ENCODE measurements at regions not wholly inside any gene's neighbourhood (a gene's known extent, or its start where the extent isn't known, plus 50 kb on each side); places are given as distances from the start of the nearest gene placed in this dataset.
A peak's percentile ranks its signal among the peaks of the same experiment; 100 is the strongest.
"Not testable (repeated sequence)": the region's sequence is repeated elsewhere in the genome, so short reads cannot be mapped to it uniquely, and the experiment has no call there.

- DNase-seq (ENCODE audit: low spot score) = peak; percentile 75
- H3K4me3 ChIP-seq = no peak overlapping the region
- H3K27ac ChIP-seq = peak overlapping the region in 1 of 2 donors; percentile 42
- no peak for TF ChIP-seq CTCF (IDR thresholded peaks at IDR 0.05)
Measured at GRCh38 chr1:116847688-116848531, 61.8 kb upstream of the PTGFRN start.

- TF ChIP-seq CTCF (IDR thresholded peaks at IDR 0.05) = no peak
- Histone ChIP-seq H3K27ac (no peak overlapping the region), H3K4me3 (no peak overlapping the region)
- no peak for DNase-seq (ENCODE audit: low spot score)
Measured at GRCh38 chr1:116850436-116850835, 59.3 kb upstream of the PTGFRN start.

GRCh38 chr1:116851189-116851588 is 58.5 kb upstream of the PTGFRN start:
- H3K4me3 ChIP-seq; DNase-seq (ENCODE audit: low spot score); H3K27ac ChIP-seq: not testable (repeated sequence)

- H3K4me3 ChIP-seq = no peak overlapping the region
- DNase-seq (ENCODE audit: low spot score) = no peak
Measured at GRCh38 chr1:116851846-116852245, 57.9 kb upstream of the PTGFRN start.

GRCh38 chr1:116852367-116852766 is 57.3 kb upstream of the PTGFRN start:
- H3K4me3 ChIP-seq = no peak overlapping the region
- no peak for TF ChIP-seq CTCF (IDR thresholded peaks at IDR 0.05)
- H3K27ac ChIP-seq = no peak overlapping the region
- no peak for DNase-seq (ENCODE audit: low spot score)

More at GRCh38 chr1:116851846-116852245, 57.9 kb upstream of the PTGFRN start:
- TF ChIP-seq CTCF (IDR thresholded peaks at IDR 0.05) = no peak
- no peak overlapping the region for H3K27ac ChIP-seq

GRCh38 chr1:116852910-116853309 is 56.8 kb upstream of the PTGFRN start:
- Histone ChIP-seq H3K4me3 (no peak overlapping the region), H3K27ac (no peak overlapping the region)
- no peak for DNase-seq (ENCODE audit: low spot score)
- TF ChIP-seq CTCF (IDR thresholded peaks at IDR 0.05) = no peak

GRCh38 chr1:116853680-116854402 is 55.9 kb upstream of the PTGFRN start:
- no peak overlapping the region for H3K4me3 ChIP-seq
- TF ChIP-seq CTCF (IDR thresholded peaks at IDR 0.05) = no peak
- DNase-seq (ENCODE audit: low spot score) = no peak
- no peak overlapping the region for H3K27ac ChIP-seq
